ENCODE measurements at regions not wholly inside any gene's neighbourhood (a gene's known extent, or its start where the extent isn't known, plus 50 kb on each side); places are given as distances from the start of the nearest gene placed in this dataset.
"Not testable (repeated sequence)": the region's sequence is repeated elsewhere in the genome, so short reads cannot be mapped to it uniquely, and the experiment has no call there.

GRCh38 chr3:30477149-30477921 lies 129.1 kb upstream of the TGFBR2 start:
- no peak overlapping the region for H3K4me2 ChIP-seq (ENCODE audit: low read depth, low read length, poor library complexity, severe bottlenecking)
- no peaks in the 10 kb centered on the region for H3K79me2 ChIP-seq (ENCODE audit: insufficient read depth, low read length)
- no peak overlapping the region for H3K9ac ChIP-seq (ENCODE audit: low read depth, low read length, poor library complexity, severe bottlenecking)
- TF ChIP-seq EZH2phosphoT487 (IDR thresholded peaks at IDR 0.05; ENCODE audit: borderline replicate concordance) (no peak), CTCF (conservative IDR thresholded peaks at IDR 0.05; ENCODE audit: low read length) (no peak)
- H3F3A ChIP-seq (ENCODE audit: low read depth): no peaks in the 10 kb centered on the region
- H3K9me3 ChIP-seq (ENCODE audit: insufficient read depth, low read depth, low read length): peaks cover 4% of the 10 kb centered on the region; the same call in 1 of the 2 replicates
- no peaks in the 10 kb centered on the region for H3K9me2 ChIP-seq (replicated peaks; ENCODE audit: low read depth, low read length)
- H3K4me1 ChIP-seq (ENCODE audit: insufficient read depth, low read length, poor library complexity, severe bottlenecking): no peaks in the 10 kb centered on the region
- no peak overlapping the region for H3K4me3 ChIP-seq (ENCODE audit: low read length, poor library complexity, severe bottlenecking)
- no peaks in the 10 kb centered on the region for H3K36me3 ChIP-seq (ENCODE audit: insufficient read depth, low read length)
- no peaks in the 10 kb centered on the region for H3K27me3 ChIP-seq (ENCODE audit: insufficient read depth, low read length, poor library complexity, severe bottlenecking)
- H2AFZ ChIP-seq (ENCODE audit: low read length): no peak overlapping the region
- no peaks in the 10 kb centered on the region for H4K20me1 ChIP-seq (ENCODE audit: insufficient read depth, low read length, poor library complexity, severe bottlenecking)

- not testable (repeated sequence) for H3K4me3 ChIP-seq (ENCODE audit: low read length, poor library complexity, severe bottlenecking); H3F3A ChIP-seq (ENCODE audit: low read depth); H3K9ac ChIP-seq (ENCODE audit: low read depth, low read length, poor library complexity, severe bottlenecking); H3K79me2 ChIP-seq (ENCODE audit: insufficient read depth, low read length); H4K20me1 ChIP-seq (ENCODE audit: insufficient read depth, low read length, poor library complexity, severe bottlenecking); H3K4me2 ChIP-seq (ENCODE audit: low read depth, low read length, poor library complexity, severe bottlenecking); H2AFZ ChIP-seq (ENCODE audit: low read length); H3K27me3 ChIP-seq (ENCODE audit: insufficient read depth, low read length, poor library complexity, severe bottlenecking); H3K9me2 ChIP-seq (replicated peaks; ENCODE audit: low read depth, low read length); H3K36me3 ChIP-seq (ENCODE audit: insufficient read depth, low read length); H3K4me1 ChIP-seq (ENCODE audit: insufficient read depth, low read length, poor library complexity, severe bottlenecking); H3K9me3 ChIP-seq (ENCODE audit: insufficient read depth, low read depth, low read length)
Observed at GRCh38 chr3:30479737-30480136, 126.7 kb upstream of the TGFBR2 start.

- H4K20me1 ChIP-seq (ENCODE audit: insufficient read depth, low read length, poor library complexity, severe bottlenecking); H3K4me2 ChIP-seq (ENCODE audit: low read depth, low read length, poor library complexity, severe bottlenecking); H2AFZ ChIP-seq (ENCODE audit: low read length); H3K36me3 ChIP-seq (ENCODE audit: insufficient read depth, low read length); H3K9me2 ChIP-seq (replicated peaks; ENCODE audit: low read depth, low read length); H3K79me2 ChIP-seq (ENCODE audit: insufficient read depth, low read length); H3K27me3 ChIP-seq (ENCODE audit: insufficient read depth, low read length, poor library complexity, severe bottlenecking); H3F3A ChIP-seq (ENCODE audit: low read depth); H3K9me3 ChIP-seq (ENCODE audit: insufficient read depth, low read depth, low read length); H3K9ac ChIP-seq (ENCODE audit: low read depth, low read length, poor library complexity, severe bottlenecking); H3K4me1 ChIP-seq (ENCODE audit: insufficient read depth, low read length, poor library complexity, severe bottlenecking); H3K4me3 ChIP-seq (ENCODE audit: low read length, poor library complexity, severe bottlenecking): not testable (repeated sequence)
Observed at GRCh38 chr3:30480156-30480555, 126.2 kb upstream of the TGFBR2 start.

GRCh38 chr3:30480587-30480986 lies 125.8 kb upstream of the TGFBR2 start:
- no peaks in the 10 kb centered on the region for H3K36me3 ChIP-seq (ENCODE audit: insufficient read depth, low read length)
- no peaks in the 10 kb centered on the region for H3K27me3 ChIP-seq (ENCODE audit: insufficient read depth, low read length, poor library complexity, severe bottlenecking)
- no peaks in the 10 kb centered on the region for H3K4me1 ChIP-seq (ENCODE audit: insufficient read depth, low read length, poor library complexity, severe bottlenecking)
- H2AFZ ChIP-seq (ENCODE audit: low read length): no peak overlapping the region
- no peaks in the 10 kb centered on the region for H3K79me2 ChIP-seq (ENCODE audit: insufficient read depth, low read length)
- H3K4me2 ChIP-seq (ENCODE audit: low read depth, low read length, poor library complexity, severe bottlenecking): no peak overlapping the region
- H3K9me2 ChIP-seq (replicated peaks; ENCODE audit: low read depth, low read length): no peaks in the 10 kb centered on the region
- H3F3A ChIP-seq (ENCODE audit: low read depth): no peaks in the 10 kb centered on the region
- H3K9ac ChIP-seq (ENCODE audit: low read depth, low read length, poor library complexity, severe bottlenecking): no peak overlapping the region
- peaks cover 4% of the 10 kb centered on the region; the same call in 1 of the 2 replicates for H3K9me3 ChIP-seq (ENCODE audit: insufficient read depth, low read depth, low read length)
- TF ChIP-seq CTCF (conservative IDR thresholded peaks at IDR 0.05; ENCODE audit: low read length) (no peak), EZH2phosphoT487 (IDR thresholded peaks at IDR 0.05; ENCODE audit: borderline replicate concordance) (no peak)
- H4K20me1 ChIP-seq (ENCODE audit: insufficient read depth, low read length, poor library complexity, severe bottlenecking): no peaks in the 10 kb centered on the region
- no peak overlapping the region for H3K4me3 ChIP-seq (ENCODE audit: low read length, poor library complexity, severe bottlenecking)
